ENCODE measurements at regions not wholly inside any gene's neighbourhood (a gene's known extent, or its start where the extent isn't known, plus 50 kb on each side); places are given as distances from the start of the nearest gene placed in this dataset.
"Not testable (repeated sequence)": the region's sequence is repeated elsewhere in the genome, so short reads cannot be mapped to it uniquely, and the experiment has no call there.

GRCh38 chr9:87781331-87781730 lies 55.4 kb downstream of the CTSL start:
- CTCF ChIA-PET, result no interaction called here
- WGBS (ENCODE audit: insufficient coverage), result 100% methylated on average over 1 of the region's 3 CpGs
- POLR2A ChIA-PET, result no interaction called here

DNA sequence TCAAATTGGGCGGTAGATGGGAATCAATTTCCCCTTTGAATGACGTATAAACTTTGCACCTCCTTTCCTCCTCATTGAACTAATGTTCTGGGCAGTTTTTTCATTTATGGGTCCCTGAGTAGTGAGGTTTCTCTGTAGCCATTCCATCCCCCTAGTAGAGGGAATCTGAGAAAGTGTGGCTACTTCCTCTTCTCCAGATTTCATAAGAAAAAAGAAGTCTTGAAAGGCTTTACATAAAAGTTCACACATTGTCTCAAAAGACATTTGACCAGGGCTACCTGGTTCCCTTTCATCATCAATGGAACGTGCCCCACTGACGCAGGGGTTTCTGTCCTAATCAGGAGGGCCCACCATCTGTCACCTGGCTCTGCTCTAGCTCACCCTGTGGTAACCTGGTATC lies 57.3 kb downstream of the CTSL start:
- Histone ChIP-seq H3K4me3 (ENCODE audit: control insufficient read depth in 1 of 2, extremely low read depth in 1 of 2, low read length in 1 of 2) (no peak overlapping the region), H3K27ac (ENCODE audit: low read length) (no peak overlapping the region), H3K36me3 (ENCODE audit: control insufficient read depth in 2 of 2, extremely low read depth in 1 of 2, insufficient read depth in 1 of 2, low read length in 1 of 2) (no peaks in the 10 kb centered on the region), H3K4me1 (ENCODE audit: control insufficient read depth in 1 of 2, extremely low read depth in 1 of 2, insufficient read depth in 2 of 2, low read length in 2 of 2) (no peaks in the 10 kb centered on the region), H3K9me3 (no peaks in the 10 kb centered on the region), H3K27me3 (replicated peaks in 1 of 2; ENCODE audit: control insufficient read depth in 2 of 2, extremely low read depth in 1 of 2, insufficient read depth in 2 of 2, low read length in 1 of 2) (no peaks in the 10 kb centered on the region)
- ChIA-PET POLR2A (no interaction called here), CTCF (no interaction called here)
- Mint-ChIP-seq H3K9me3 (peaks cover 0 to 4% (median 0%) of the 10 kb centered on the region in 3 donors), H3K27ac (no peak overlapping the region), H3K27me3 (no peaks in the 10 kb centered on the region), H3K4me3 (no peak overlapping the region), H3K36me3 (no peaks in the 10 kb centered on the region), H3K4me1 (no peaks in the 10 kb centered on the region)
- WGBS (ENCODE audit: insufficient coverage), result 82% methylated on average over 2 of the region's 4 CpGs
- DNase-seq, result no peak
- ATAC-seq (replicated peaks in 1 of 4), result no peak

More at GRCh38 chr9:87781331-87781730, 55.4 kb downstream of the CTSL start:
- no peak overlapping the region for H3K4me3 ChIP-seq (ENCODE audit: control insufficient read depth in 1 of 2, extremely low read depth in 1 of 2, low read length in 1 of 2)
- H3K27ac ChIP-seq (ENCODE audit: low read length), result no peak overlapping the region
- Mint-ChIP-seq H3K9me3 (peaks cover 0 to 4% (median 0%) of the 10 kb centered on the region in 3 donors), H3K4me1 (no peaks in the 10 kb centered on the region), H3K27me3 (no peaks in the 10 kb centered on the region), H3K36me3 (no peaks in the 10 kb centered on the region), H3K27ac (no peak overlapping the region), H3K4me3 (no peak overlapping the region)
- ATAC-seq (replicated peaks in 1 of 4), result no peak
- no peaks in the 10 kb centered on the region for H3K27me3 ChIP-seq (replicated peaks in 1 of 2; ENCODE audit: control insufficient read depth in 2 of 2, extremely low read depth in 1 of 2, insufficient read depth in 2 of 2, low read length in 1 of 2)
- DNase-seq, result no peak
- H3K36me3 ChIP-seq (ENCODE audit: control insufficient read depth in 2 of 2, extremely low read depth in 1 of 2, insufficient read depth in 1 of 2, low read length in 1 of 2), result no peaks in the 10 kb centered on the region
- no peaks in the 10 kb centered on the region for H3K9me3 ChIP-seq
- no peaks in the 10 kb centered on the region for H3K4me1 ChIP-seq (ENCODE audit: control insufficient read depth in 1 of 2, extremely low read depth in 1 of 2, insufficient read depth in 2 of 2, low read length in 2 of 2)

- H3K9me3 ChIP-seq; H3K36me3 Mint-ChIP-seq; H3K4me1 Mint-ChIP-seq; H3K36me3 ChIP-seq (ENCODE audit: control insufficient read depth in 2 of 2, extremely low read depth in 1 of 2, insufficient read depth in 1 of 2, low read length in 1 of 2); H3K4me3 ChIP-seq (ENCODE audit: control insufficient read depth in 1 of 2, extremely low read depth in 1 of 2, low read length in 1 of 2); ATAC-seq (replicated peaks in 1 of 4); H3K4me3 Mint-ChIP-seq; H3K9me3 Mint-ChIP-seq; H3K27me3 Mint-ChIP-seq; DNase-seq; H3K27ac ChIP-seq (ENCODE audit: low read length); POLR2A ChIA-PET; H3K27me3 ChIP-seq (replicated peaks in 1 of 2; ENCODE audit: control insufficient read depth in 2 of 2, extremely low read depth in 1 of 2, insufficient read depth in 2 of 2, low read length in 1 of 2); H3K4me1 ChIP-seq (ENCODE audit: control insufficient read depth in 1 of 2, extremely low read depth in 1 of 2, insufficient read depth in 2 of 2, low read length in 2 of 2); H3K27ac Mint-ChIP-seq; CTCF ChIA-PET: not testable (repeated sequence)
- 100% methylated on average over 1 of the region's 8 CpGs for WGBS (ENCODE audit: insufficient coverage)
Observed at GRCh38 chr9:87785315-87785970, 59.5 kb downstream of the CTSL start.

- Mint-ChIP-seq H3K27me3 (peaks cover 0 to 3% of the 10 kb centered on the region in 2 donors), H3K9me3 (no peaks in the 10 kb centered on the region), H3K4me3 (no peak overlapping the region), H3K36me3 (no peaks in the 10 kb centered on the region), H3K27ac (no peak overlapping the region), H3K4me1 (no peaks in the 10 kb centered on the region)
- ChIA-PET POLR2A (no interaction called here), CTCF (no interaction called here)
- Histone ChIP-seq H3K27ac (ENCODE audit: low read length) (no peak overlapping the region), H3K4me3 (ENCODE audit: control insufficient read depth in 1 of 2, extremely low read depth in 1 of 2, low read length in 1 of 2) (no peak overlapping the region), H3K9me3 (no peaks in the 10 kb centered on the region), H3K36me3 (ENCODE audit: control insufficient read depth in 2 of 2, extremely low read depth in 1 of 2, insufficient read depth in 1 of 2, low read length in 1 of 2) (no peaks in the 10 kb centered on the region), H3K27me3 (replicated peaks in 1 of 2; ENCODE audit: control insufficient read depth in 2 of 2, extremely low read depth in 1 of 2, insufficient read depth in 2 of 2, low read length in 1 of 2) (no peaks in the 10 kb centered on the region), H3K4me1 (ENCODE audit: control insufficient read depth in 1 of 2, extremely low read depth in 1 of 2, insufficient read depth in 2 of 2, low read length in 2 of 2) (no peaks in the 10 kb centered on the region)
- DNase-seq (no peak), ATAC-seq (replicated peaks in 1 of 4) (no peak)
- WGBS (ENCODE audit: insufficient coverage), result 100% methylated on average over 1 of the region's 2 CpGs
Observed at GRCh38 chr9:87786423-87786822, 60.5 kb downstream of the CTSL start.

DNA sequence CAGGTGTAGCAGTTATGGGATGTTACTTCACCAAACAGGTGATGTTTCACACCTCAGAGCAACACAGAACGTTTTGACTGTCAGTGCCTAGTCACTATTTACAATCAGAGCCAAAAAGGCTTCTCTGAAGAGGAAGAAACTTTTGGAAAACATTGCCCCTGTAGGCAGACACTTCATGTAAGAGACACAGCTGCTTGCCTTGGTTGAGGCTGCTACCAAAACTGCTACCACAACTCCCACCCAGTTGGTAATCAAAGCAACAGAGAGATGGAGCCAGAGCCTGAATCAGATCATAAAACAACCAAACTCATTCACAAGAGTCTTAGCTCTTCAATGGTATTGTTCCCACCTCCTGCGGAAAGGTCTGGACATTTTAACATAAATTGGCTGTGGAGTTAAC lies 61.0 kb downstream of the CTSL start:
- Mint-ChIP-seq H3K9me3 (no peaks in the 10 kb centered on the region), H3K36me3 (no peaks in the 10 kb centered on the region), H3K4me1 (peaks cover 0 to 1% (median 0%) of the 10 kb centered on the region in 3 donors), H3K27ac (no peak overlapping the region), H3K4me3 (no peak overlapping the region), H3K27me3 (peaks cover 0 to 3% of the 10 kb centered on the region in 2 donors)
- ATAC-seq (replicated peaks in 1 of 4), result no peak
- CTCF ChIA-PET, result no interaction called here
- WGBS (ENCODE audit: insufficient coverage), result 40% methylated on average over 1 of the region's 2 CpGs
- POLR2A ChIA-PET, result no interaction called here
- Histone ChIP-seq H3K4me1 (ENCODE audit: control insufficient read depth in 1 of 2, extremely low read depth in 1 of 2, insufficient read depth in 2 of 2, low read length in 2 of 2) (no peaks in the 10 kb centered on the region), H3K9me3 (no peaks in the 10 kb centered on the region), H3K4me3 (ENCODE audit: control insufficient read depth in 1 of 2, extremely low read depth in 1 of 2, low read length in 1 of 2) (no peak overlapping the region), H3K27ac (ENCODE audit: low read length) (no peak overlapping the region), H3K36me3 (ENCODE audit: control insufficient read depth in 2 of 2, extremely low read depth in 1 of 2, insufficient read depth in 1 of 2, low read length in 1 of 2) (no peaks in the 10 kb centered on the region), H3K27me3 (replicated peaks in 1 of 2; ENCODE audit: control insufficient read depth in 2 of 2, extremely low read depth in 1 of 2, insufficient read depth in 2 of 2, low read length in 1 of 2) (no peaks in the 10 kb centered on the region)
- DNase-seq, result no peak

GRCh38 chr9:87787735-87788134 lies 61.8 kb downstream of the CTSL start:
- ATAC-seq (replicated peaks in 1 of 4), result no peak
- peaks cover 0 to 4% (median 2%) of the 10 kb centered on the region in 3 donors for H3K4me1 Mint-ChIP-seq
- H3K27me3 Mint-ChIP-seq, result peaks cover 0 to 3% of the 10 kb centered on the region in 2 donors
- H3K4me3 Mint-ChIP-seq, result no peak overlapping the region
- no peak overlapping the region for H3K27ac Mint-ChIP-seq
- Histone ChIP-seq H3K4me1 (ENCODE audit: control insufficient read depth in 1 of 2, extremely low read depth in 1 of 2, insufficient read depth in 2 of 2, low read length in 2 of 2) (peaks cover 0 to 2% of the 10 kb centered on the region in 2 experiments), H3K27me3 (replicated peaks in 1 of 2; ENCODE audit: control insufficient read depth in 2 of 2, extremely low read depth in 1 of 2, insufficient read depth in 2 of 2, low read length in 1 of 2) (no peaks in the 10 kb centered on the region), H3K36me3 (ENCODE audit: control insufficient read depth in 2 of 2, extremely low read depth in 1 of 2, insufficient read depth in 1 of 2, low read length in 1 of 2) (no peaks in the 10 kb centered on the region), H3K27ac (ENCODE audit: low read length) (no peak overlapping the region), H3K9me3 (no peaks in the 10 kb centered on the region), H3K4me3 (ENCODE audit: control insufficient read depth in 1 of 2, extremely low read depth in 1 of 2, low read length in 1 of 2) (no peak overlapping the region)
- no peak for DNase-seq
- no peaks in the 10 kb centered on the region for H3K9me3 Mint-ChIP-seq
- CTCF ChIA-PET, result no interaction called here
- no CpG with 5 or more reads among the region's 5 CpGs for WGBS (ENCODE audit: insufficient coverage)
- POLR2A ChIA-PET, result no interaction called here
- H3K36me3 Mint-ChIP-seq, result no peaks in the 10 kb centered on the region
